ENCODE measurements at regions not wholly inside any gene's neighbourhood (a gene's known extent, or its start where the extent isn't known, plus 50 kb on each side); places are given as distances from the start of the nearest gene placed in this dataset.

- Histone ChIP-seq H4K20me1 (ENCODE audit: insufficient read depth) (no peaks in the 10 kb centered on the region), H3K9me2 (ENCODE audit: insufficient read depth) (no peaks in the 10 kb centered on the region), H3K27me3 (ENCODE audit: insufficient read depth, low read length) (0 out of 2 replicates have a peak, but pooled peaks cover 3% of the 10 kb centered on the region), H3K36me3 (ENCODE audit: control insufficient read depth in 1 of 2, insufficient read depth in 2 of 2, low read length in 2 of 2) (no peaks in the 10 kb centered on the region), H3K4me3 (replicated peaks in 1 of 2; ENCODE audit: low read depth in 1 of 2, low read length in 2 of 2) (no peak overlapping the region), H3K4me1 (ENCODE audit: control insufficient read depth in 1 of 2, insufficient read depth in 2 of 2, low read length in 2 of 2) (no peaks in the 10 kb centered on the region), H3K9me3 (ENCODE audit: control insufficient read depth in 1 of 2, insufficient read depth in 1 of 2, low read depth in 1 of 2, low read length in 2 of 2) (no peaks in the 10 kb centered on the region), H3K27ac (ENCODE audit: low read depth, low read length) (no peak overlapping the region), H2AFZ (ENCODE audit: low read depth, low read length, poor library complexity, severe bottlenecking) (no peak overlapping the region), H3K9ac (ENCODE audit: low read length) (no peak overlapping the region), H3K4me2 (ENCODE audit: low read length) (no peak overlapping the region), H3K79me2 (ENCODE audit: insufficient read depth, low read length) (no peaks in the 10 kb centered on the region)
- TF ChIP-seq SIN3A (IDR thresholded peaks at IDR 0.05; ENCODE audit: low read depth) (no peak), ZFX (IDR thresholded peaks at IDR 0.05) (no peak), CTCF (IDR thresholded peaks at IDR 0.05 in 2 of 3, conservative IDR thresholded peaks at IDR 0.05 in 1 of 3; ENCODE audit: borderline replicate concordance in 1 of 3, insufficient read depth in 1 of 3, low read depth in 2 of 3, low read length in 2 of 3) (no peak), RAD21 (IDR thresholded peaks at IDR 0.05; ENCODE audit: low read depth) (no peak), FOSL1 (IDR thresholded peaks at IDR 0.05; ENCODE audit: low read depth) (no peak), POLR2A (IDR thresholded peaks at IDR 0.05; ENCODE audit: borderline replicate concordance, extremely low read depth, insufficient read depth, insufficient read length) (no peak), EZH2phosphoT487 (IDR thresholded peaks at IDR 0.05; ENCODE audit: borderline replicate concordance) (no peak), MAX (IDR thresholded peaks at IDR 0.05) (no peak), ATF3 (IDR thresholded peaks at IDR 0.05) (no peak), SRF (IDR thresholded peaks at IDR 0.05; ENCODE audit: low read depth) (no peak), ZNF274 (IDR thresholded peaks at IDR 0.05; ENCODE audit: low read depth, low read length) (no peak), POLR2AphosphoS5 (IDR thresholded peaks at IDR 0.05; ENCODE audit: low read depth, low read length) (no peak), EZH2 (IDR thresholded peaks at IDR 0.05) (no peak), SP1 (IDR thresholded peaks at IDR 0.05; ENCODE audit: low read depth) (no peak), ELF1 (IDR thresholded peaks at IDR 0.05; ENCODE audit: borderline replicate concordance, low read depth) (no peak), CBX3 (IDR thresholded peaks at IDR 0.05; ENCODE audit: low read depth) (no peak), CEBPB (IDR thresholded peaks at IDR 0.05; ENCODE audit: low read depth) (no peak), ZBTB33 (IDR thresholded peaks at IDR 0.05; ENCODE audit: extremely low read depth, insufficient replicate concordance, low read length) (no peak), YY1 (IDR thresholded peaks at IDR 0.05; ENCODE audit: extremely low read depth, insufficient replicate concordance, low read depth, low read length) (no peak)
- ChIA-PET CTCF (no interaction called here), RAD21 (ENCODE audit: low non-redundant PET in 1 of 2, low total read pairs in 2 of 2, uncharacterized antibody in 2 of 2, unreplicated experiment in 2 of 2) (no interaction called here), POLR2A (no interaction called here)
- no TSS peak for BruUV-seq (replicated peaks)
- ATAC-seq (no peak), DNase-seq (ENCODE audit: low read depth, low spot score) (no peak)
- intact Hi-C loops (cut with micrococcal nuclease): no loop called here
Observed at GRCh38 chr13:112169941-112170822, 103.2 kb downstream of the SOX1 start.
